Endodermal cell (in vitro differentiated cells): ENCODE measurements at regions not wholly inside any gene's neighbourhood (a gene's known extent, or its start where the extent isn't known, plus 50 kb on each side); places are given as distances from the start of the nearest gene placed in this dataset.

ENCODE experiments used
- DNase-seq: peaks from one replicate; pipeline ENCODE4 v3.0.0-alpha.2; 2017
- H3K27ac ChIP-seq: 2 replicates; pipeline ENCODE4 v1.5.1; 2013; ENCODE audit warnings: mild to moderate bottlenecking, low read depth, low read length, moderate library complexity
- H3K27me3 ChIP-seq: 2 replicates; pipeline ENCODE4 v1.6.1; 2013; ENCODE audit warnings: mild to moderate bottlenecking, low read length, moderate library complexity; ENCODE audit not compliant: insufficient read depth, control insufficient read depth, poor library complexity, severe bottlenecking
- H3K36me3 ChIP-seq: 2 replicates; pipeline ENCODE4 v1.7.0; 2013; ENCODE audit warnings: mild to moderate bottlenecking, low read length, moderate library complexity; ENCODE audit not compliant: control insufficient read depth, insufficient read depth
- H3K4me1 ChIP-seq: one replicate; pipeline ENCODE4 v1.7.0; 2013; ENCODE audit warnings: low read length; ENCODE audit not compliant: control insufficient read depth, insufficient read depth
- H3K4me3 ChIP-seq: 2 replicates; pipeline ENCODE4 v1.5.1; 2013; ENCODE audit warnings: mild to moderate bottlenecking, low read length, moderate library complexity
- H3K9ac ChIP-seq: 2 replicates; pipeline ENCODE4 v1.6.1; 2013; ENCODE audit warnings: mild to moderate bottlenecking, low read length, moderate library complexity; ENCODE audit not compliant: poor library complexity, severe bottlenecking; ENCODE audit errors: extremely low read depth
- H3K9me3 ChIP-seq: 2 replicates; pipeline ENCODE4 v1.6.1; 2013; ENCODE audit warnings: mild to moderate bottlenecking, low read length, moderate library complexity; ENCODE audit not compliant: control insufficient read depth
- H3K27ac Mint-ChIP-seq: 2 replicates; pipeline ENCODE4 v1.8.0; 2020; ENCODE audit warnings: mixed read lengths
- H3K27me3 Mint-ChIP-seq: 2 replicates; pipeline ENCODE4 v1.8.0; 2021; ENCODE audit warnings: mild to moderate bottlenecking, mixed read lengths; ENCODE audit not compliant: insufficient read depth
- H3K36me3 Mint-ChIP-seq: 2 replicates; pipeline ENCODE4 v1.8.0; 2020; ENCODE audit warnings: low read depth, mixed read lengths
- H3K4me1 Mint-ChIP-seq: 2 replicates; pipeline ENCODE4 v1.8.0; 2020; ENCODE audit warnings: mixed read lengths
- H3K4me3 Mint-ChIP-seq: 2 replicates; pipeline ENCODE4 v1.8.0; 2020; ENCODE audit warnings: mild to moderate bottlenecking, moderate library complexity, mixed read lengths
- H3K9me3 Mint-ChIP-seq: 2 replicates; pipeline ENCODE4 v1.8.0; 2020; ENCODE audit warnings: mild to moderate bottlenecking, mixed read lengths
- CTCF ChIP-seq: fragments of 200-600 bp; sonication (generic); conservative IDR thresholded peaks from 2 replicates; pipeline ENCODE4 v1.5.0; 2021; ENCODE audit warnings: antibody characterized with exemption, mild to moderate bottlenecking
- WGBS, 2 experiments: methylation state at CpG; one replicate each; pipeline versions ENCODE4 v1.1.5 to v1.1.7; 2013; ENCODE audit warnings: missing lambda C conversion rate in 2 of 2, mixed read lengths in 1 of 2; ENCODE audit not compliant: insufficient coverage in 1 of 2, insufficient read length in 1 of 2; 5-methylcytosine and 5-hydroxymethylcytosine counted together

GRCh38 chr5:15354021-15354420, 146.0 kb upstream of the FBXL7 start:
- H3K9me3 Mint-ChIP-seq: no peaks in the 10 kb centered on the region
- H3K4me3 Mint-ChIP-seq: no peak overlapping the region
- no peak overlapping the region for H3K27ac Mint-ChIP-seq
- DNase-seq: no peak
- WGBS, 2 experiments: 70 to 72% methylated on average over 4 to 5 of the region's 6 CpGs
- Histone ChIP-seq H3K9ac (no peak overlapping the region), H3K27ac (no peak overlapping the region), H3K9me3 (no peaks in the 10 kb centered on the region), H3K4me3 (no peak overlapping the region), H3K36me3 (no peaks in the 10 kb centered on the region), H3K4me1 (no peaks in the 10 kb centered on the region), H3K27me3 (no peaks in the 10 kb centered on the region)
- H3K4me1 Mint-ChIP-seq: peaks cover 3% of the 10 kb centered on the region
- no peak for TF ChIP-seq CTCF
- no peaks in the 10 kb centered on the region for H3K27me3 Mint-ChIP-seq
- no peaks in the 10 kb centered on the region for H3K36me3 Mint-ChIP-seq

GRCh38 chr5:15353086-15353645, 146.8 kb upstream of the FBXL7 start:
- WGBS, 2 experiments: 88 to 92% methylated on average over 1 to 3 of the region's 3 CpGs
- Histone ChIP-seq H3K27ac (no peak overlapping the region), H3K9me3 (no peaks in the 10 kb centered on the region), H3K36me3 (no peaks in the 10 kb centered on the region), H3K4me3 (no peak overlapping the region), H3K4me1 (no peaks in the 10 kb centered on the region), H3K27me3 (no peaks in the 10 kb centered on the region), H3K9ac (no peak overlapping the region)
- H3K4me1 Mint-ChIP-seq: peaks cover 3% of the 10 kb centered on the region
- no peaks in the 10 kb centered on the region for H3K36me3 Mint-ChIP-seq
- H3K27ac Mint-ChIP-seq: no peak overlapping the region
- H3K9me3 Mint-ChIP-seq: no peaks in the 10 kb centered on the region
- no peak for DNase-seq
- H3K4me3 Mint-ChIP-seq: no peak overlapping the region
- no peaks in the 10 kb centered on the region for H3K27me3 Mint-ChIP-seq
- TF ChIP-seq CTCF: no peak

- no peaks in the 10 kb centered on the region for H3K4me1 ChIP-seq
- Mint-ChIP-seq H3K27me3 (no peaks in the 10 kb centered on the region), H3K36me3 (no peaks in the 10 kb centered on the region), H3K9me3 (no peaks in the 10 kb centered on the region), H3K27ac (no peak overlapping the region), H3K4me1 (peaks cover 3% of the 10 kb centered on the region), H3K4me3 (no peak overlapping the region)
- no peak overlapping the region for H3K9ac ChIP-seq
- no peaks in the 10 kb centered on the region for H3K36me3 ChIP-seq
- no peak for DNase-seq
- H3K4me3 ChIP-seq: no peak overlapping the region
- WGBS, 2 experiments: 92 to 100% methylated on average over 1 of the region's 1 CpG
- H3K27ac ChIP-seq: no peak overlapping the region
- H3K27me3 ChIP-seq: no peaks in the 10 kb centered on the region
- H3K9me3 ChIP-seq: no peaks in the 10 kb centered on the region
- no peak for TF ChIP-seq CTCF
Observed at GRCh38 chr5:15350614-15351013, 149.4 kb upstream of the FBXL7 start.
